NCI-H748 treated with DMSO at 0.1 percent for 48 hours (cell line): ENCODE measurements at regions not wholly inside any gene's neighbourhood (a gene's known extent, or its start where the extent isn't known, plus 50 kb on each side); places are given as distances from the start of the nearest gene placed in this dataset.

ENCODE experiments used
- DNase-seq: peaks from one replicate; lab custom pipeline; 2025; lab: John Stamatoyannopoulos, UW

- DNase-seq: peak; percentile 19
Measured at GRCh38 chr3:68467465-68467864, 464.9 kb downstream of the TAFA4 start.

DNA sequence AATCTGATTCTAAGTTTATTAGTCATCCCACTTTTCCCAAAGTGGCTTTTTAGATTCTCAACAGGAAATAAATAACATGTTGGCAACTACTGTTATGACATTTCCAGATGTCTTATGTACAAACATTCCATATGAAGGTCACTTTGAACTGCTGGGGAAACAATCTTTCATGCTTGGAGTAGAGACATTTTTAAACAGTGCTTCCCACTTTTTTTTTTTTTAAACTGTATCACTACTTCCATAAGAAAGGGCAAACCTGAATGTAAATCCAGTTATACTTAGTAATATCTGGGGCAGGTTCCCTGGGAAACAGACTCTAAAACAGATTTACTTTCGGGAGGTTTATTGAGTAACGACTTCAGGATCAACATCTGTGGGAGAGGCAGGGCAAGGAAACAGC lies 473.8 kb downstream of the TAFA4 start:
- no peak for DNase-seq

- no peak for DNase-seq
Measured at GRCh38 chr3:68448510-68449383, 483.6 kb downstream of the TAFA4 start.

DNA sequence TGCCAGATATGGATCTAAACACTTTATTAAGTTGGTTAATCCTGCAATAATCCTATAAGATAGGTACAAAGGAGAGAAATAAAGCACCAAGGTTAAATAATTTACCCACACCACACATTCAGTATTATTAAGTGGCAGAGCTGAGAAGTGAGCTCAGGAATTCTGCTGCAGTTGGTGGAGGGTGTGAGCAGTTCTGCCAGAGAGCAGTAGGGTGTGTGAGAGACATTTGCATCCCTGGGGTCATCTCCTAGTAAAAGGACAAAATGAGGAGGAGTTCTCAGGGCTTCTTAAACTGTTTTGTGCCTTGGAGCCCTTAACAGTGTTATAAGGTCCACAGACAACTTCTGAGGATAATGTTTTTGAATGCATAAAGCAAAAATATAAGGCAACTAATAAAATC lies 484.5 kb downstream of the TAFA4 start:
- DNase-seq: no peak

- DNase-seq: no peak
Measured at GRCh38 chr3:68441054-68441453, 491.3 kb downstream of the TAFA4 start.

GRCh38 chr3:68436619-68437401 lies 495.5 kb downstream of the TAFA4 start:
- no peak for DNase-seq

- no peak for DNase-seq
Measured at GRCh38 chr3:68428495-68428894, 503.9 kb downstream of the TAFA4 start.

DNA sequence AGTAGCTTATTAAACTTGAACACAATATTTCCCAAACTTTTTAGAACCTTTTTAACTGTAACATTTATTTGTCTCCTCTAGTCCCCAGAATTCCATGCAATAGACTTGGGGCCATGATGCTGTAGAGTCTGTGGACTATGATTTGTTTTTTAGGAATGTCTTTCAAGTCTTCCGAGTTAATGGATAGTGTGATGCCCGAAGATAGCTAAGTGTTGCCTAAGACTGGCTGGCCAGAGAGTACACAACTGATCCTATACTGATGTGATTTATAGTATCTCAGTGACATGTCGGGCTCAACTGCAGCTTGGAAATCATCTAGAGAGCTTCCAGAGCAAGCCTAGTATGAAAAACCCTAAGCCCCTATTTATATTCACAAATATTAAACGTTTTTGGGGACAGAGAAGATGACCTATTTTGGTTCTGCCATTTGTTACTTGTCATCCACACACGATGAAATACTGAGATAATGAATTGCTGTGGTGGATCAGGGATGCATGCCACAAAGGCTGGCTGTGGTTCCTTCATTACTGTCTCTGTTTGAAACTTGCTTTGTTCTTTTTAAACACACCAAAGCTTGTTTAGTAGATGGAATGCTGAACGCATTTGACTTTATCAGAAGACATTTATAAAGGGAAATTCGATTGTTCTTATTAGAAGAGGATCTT lies 507.4 kb downstream of the TAFA4 start:
- DNase-seq: no peak

DNA sequence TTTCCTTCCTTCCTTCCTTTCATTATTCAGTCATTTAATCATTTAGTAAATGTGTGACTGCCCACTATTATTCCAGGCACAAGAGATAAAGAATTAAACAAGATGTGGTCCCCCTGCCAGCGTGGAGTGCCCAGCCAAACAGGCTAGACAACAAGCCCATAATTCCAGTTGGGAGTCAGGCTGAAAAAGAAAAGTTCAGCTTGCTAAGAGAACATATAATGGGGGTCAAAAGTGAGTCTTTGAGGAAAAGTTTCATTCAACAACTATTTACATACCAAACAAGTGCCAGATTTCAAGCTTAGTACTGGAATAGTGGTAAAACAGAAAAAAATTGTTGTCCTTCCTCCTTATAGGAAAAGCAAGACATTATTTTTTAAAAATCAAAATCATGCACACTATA lies 523.7 kb downstream of the TAFA4 start:
- no peak for DNase-seq

- DNase-seq: no peak
Measured at GRCh38 chr3:68403741-68404140, 528.6 kb downstream of the TAFA4 start.

GRCh38 chr3:68402235-68402918 lies 530.0 kb downstream of the TAFA4 start:
- DNase-seq: no peak

DNA sequence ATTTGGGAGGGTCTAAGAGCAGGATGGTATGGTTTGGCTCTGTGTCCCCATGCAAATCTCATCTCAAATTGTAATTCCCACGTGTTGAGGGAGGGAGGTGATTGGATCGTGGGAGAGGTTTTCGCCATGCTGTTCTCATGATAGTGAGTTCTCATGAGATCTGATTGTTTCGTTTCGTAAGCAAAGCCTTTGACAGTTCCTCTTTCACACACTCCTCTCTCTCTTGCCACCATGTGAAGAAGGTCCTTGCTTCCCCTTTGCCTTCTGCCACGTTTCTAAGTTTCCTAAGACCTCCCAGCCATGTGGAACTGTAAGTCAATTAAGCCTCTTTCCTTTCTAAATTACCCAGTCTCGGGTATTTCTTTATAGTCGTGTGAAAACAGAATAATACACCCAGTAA lies 553.7 kb downstream of the TAFA4 start:
- no peak for DNase-seq

DNA sequence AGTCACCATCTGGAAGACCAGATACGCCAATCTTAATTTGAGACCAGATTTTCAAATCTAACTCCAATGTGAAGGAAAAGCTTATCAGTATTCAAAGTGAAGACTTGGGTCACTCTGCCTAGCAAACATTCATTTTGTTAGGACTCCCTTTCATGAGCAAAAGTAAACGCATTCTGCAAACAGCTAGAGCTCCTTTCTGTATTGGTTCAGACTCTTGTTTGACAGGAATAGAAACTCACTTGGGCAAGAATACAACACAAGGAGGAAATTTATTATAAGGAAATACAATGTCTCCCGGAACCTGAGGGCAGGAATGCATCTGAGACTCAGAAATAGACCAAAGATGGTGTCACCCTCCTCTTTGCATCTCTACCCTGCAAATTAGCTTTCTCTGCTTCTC lies 558.6 kb downstream of the TAFA4 start:
- no peak for DNase-seq

DNA sequence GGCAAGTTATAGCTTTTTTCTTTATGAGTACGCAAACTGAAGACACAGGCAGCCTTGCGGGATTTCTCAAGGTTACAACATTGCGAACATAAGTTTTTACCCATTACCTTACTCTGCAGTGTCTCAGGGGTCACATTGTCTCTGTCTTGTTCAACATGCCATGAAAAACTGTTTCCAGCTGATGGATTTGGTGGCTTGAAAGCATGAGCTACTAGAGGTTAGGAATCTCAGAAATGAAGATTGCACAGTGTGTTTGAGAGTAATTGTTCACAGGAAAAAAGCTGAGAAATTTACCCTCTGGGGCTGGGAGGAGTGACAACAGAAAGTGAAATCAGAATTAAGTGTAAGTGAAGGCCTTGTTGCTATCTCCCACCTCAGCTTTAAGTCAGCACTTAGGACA lies 568.6 kb downstream of the TAFA4 start:
- DNase-seq: no peak

DNA sequence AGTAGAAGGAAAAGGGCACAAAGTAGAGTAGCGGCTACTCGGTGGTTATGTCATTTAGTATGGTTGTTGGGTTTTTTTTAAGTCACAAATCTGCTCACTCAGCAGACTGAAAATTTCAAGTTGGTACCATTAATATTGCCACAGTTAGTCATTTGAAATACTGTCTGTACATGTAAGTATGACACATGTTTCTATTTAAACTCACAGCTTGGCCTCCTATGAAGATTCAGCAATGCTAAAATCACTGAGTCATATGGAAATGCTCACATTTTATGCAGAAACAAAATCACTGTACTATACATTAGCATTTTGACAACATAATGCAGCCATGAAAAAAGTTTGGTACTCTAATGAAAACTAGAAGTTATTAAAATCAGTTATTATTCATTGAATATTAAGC lies 571.9 kb downstream of the TAFA4 start:
- DNase-seq: no peak

DNA sequence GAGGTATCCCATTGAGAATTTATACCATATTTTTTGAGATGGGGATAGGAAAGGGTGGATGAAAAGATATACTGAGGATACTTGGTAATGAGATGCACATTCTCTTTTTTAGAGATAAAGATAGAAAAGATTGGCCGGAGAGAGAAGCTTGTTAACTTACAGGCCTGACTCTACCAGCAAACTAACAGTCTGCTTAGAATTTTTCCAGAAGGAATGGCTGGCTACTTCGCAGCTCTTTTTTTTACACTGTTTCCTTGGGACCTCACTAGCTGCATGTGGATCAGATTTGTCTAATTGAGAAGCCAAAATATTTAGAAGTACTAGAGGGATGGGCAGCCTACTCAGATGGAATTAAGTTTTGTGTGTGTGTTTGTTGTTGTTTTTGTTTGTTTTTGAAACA lies 586.6 kb downstream of the TAFA4 start:
- no peak for DNase-seq

GRCh38 chr3:68342426-68342825 lies 589.9 kb downstream of the TAFA4 start:
- DNase-seq: no peak

- no peak for DNase-seq
Measured at GRCh38 chr3:68336042-68336441, 596.3 kb downstream of the TAFA4 start.

DNA sequence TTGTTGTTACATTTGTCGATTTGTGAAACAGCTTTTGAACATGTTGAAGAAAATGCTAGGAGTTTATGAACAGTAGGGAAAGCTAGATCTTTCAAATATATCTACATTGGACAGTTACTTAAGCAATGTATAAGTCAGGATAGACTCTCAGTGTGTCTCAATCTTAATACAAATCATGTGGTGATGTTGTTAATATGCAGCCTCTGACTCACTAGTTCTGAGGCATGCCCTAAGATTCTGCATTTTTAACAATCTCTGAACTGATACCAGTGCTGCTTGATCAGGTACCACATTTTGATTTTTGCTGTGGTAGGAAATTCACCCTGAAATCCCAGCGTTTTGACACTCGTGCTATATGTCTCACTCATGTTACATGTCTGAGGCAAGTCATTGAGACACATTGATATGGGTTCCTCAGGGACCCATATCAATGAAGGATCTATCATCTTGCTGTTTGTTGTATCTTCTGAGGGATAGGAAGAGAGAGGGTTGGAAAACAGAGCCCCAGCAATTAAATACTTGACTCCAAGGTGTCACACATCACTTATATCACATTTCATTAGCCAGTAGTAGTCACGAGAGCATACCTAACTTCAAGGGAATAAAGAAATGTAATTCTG lies 597.9 kb downstream of the TAFA4 start:
- DNase-seq: no peak

GRCh38 chr3:68328049-68328448 lies 604.3 kb downstream of the TAFA4 start:
- DNase-seq: no peak

DNA sequence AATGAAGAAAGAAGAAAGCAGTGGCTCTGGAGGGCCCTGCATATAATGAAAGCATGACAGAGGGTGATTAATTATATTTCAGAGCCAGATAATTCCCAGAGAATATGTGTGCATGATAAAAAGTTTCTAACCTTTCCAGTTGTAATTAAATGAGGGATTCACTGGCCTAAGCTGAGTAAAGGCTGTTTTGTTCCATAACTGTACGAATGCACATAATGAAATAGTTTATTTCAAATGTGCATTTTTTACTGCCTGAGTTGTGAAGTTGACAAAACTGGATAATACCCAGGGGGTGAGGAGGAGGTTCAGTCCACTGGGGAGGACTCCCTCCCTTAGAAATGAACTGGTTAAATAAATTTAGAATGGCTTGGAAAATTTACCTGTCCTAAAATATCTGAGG lies 616.4 kb downstream of the TAFA4 start:
- no peak for DNase-seq

DNA sequence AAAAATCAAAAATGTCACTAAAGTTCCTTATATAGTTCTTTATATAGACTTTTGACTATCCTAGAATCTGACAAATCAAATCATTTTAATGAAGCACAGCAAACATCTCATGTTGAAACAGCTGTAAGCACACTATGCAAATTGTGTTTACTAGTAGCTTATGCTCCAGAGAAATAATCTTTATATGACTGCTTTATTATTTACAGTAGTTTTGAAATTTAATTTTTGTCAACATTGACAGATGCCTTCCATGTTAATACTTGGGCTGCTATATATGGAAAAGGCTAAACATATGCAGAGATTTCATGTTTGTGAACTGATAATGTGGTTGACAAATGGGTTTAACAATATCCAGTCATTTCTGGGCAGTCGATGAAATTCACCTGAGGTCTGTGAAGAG lies 616.8 kb downstream of the TAFA4 start:
- DNase-seq: no peak
